Ectodermal cell (in vitro differentiated cells): ENCODE measurements at regions not wholly inside any gene's neighbourhood (a gene's known extent, or its start where the extent isn't known, plus 50 kb on each side); places are given as distances from the start of the nearest gene placed in this dataset.
"Not testable (repeated sequence)": the region's sequence is repeated elsewhere in the genome, so short reads cannot be mapped to it uniquely, and the experiment has no call there.

ENCODE experiments used
- H3K27ac ChIP-seq: 2 replicates; pipeline ENCODE4 v1.7.0; 2013; ENCODE audit warnings: mild to moderate bottlenecking, low read depth, low read length; ENCODE audit not compliant: insufficient read depth, poor library complexity, severe bottlenecking
- H3K27me3 ChIP-seq: 2 replicates; pipeline ENCODE4 v1.7.0; 2013; ENCODE audit warnings: mild to moderate bottlenecking, low read length; ENCODE audit not compliant: insufficient read depth, control insufficient read depth, poor library complexity, severe bottlenecking
- H3K36me3 ChIP-seq: one replicate; pipeline ENCODE4 v1.7.0; 2013; ENCODE audit warnings: low read length; ENCODE audit not compliant: control insufficient read depth, insufficient read depth
- H3K4me1 ChIP-seq: one replicate; pipeline ENCODE4 v1.7.0; 2013; ENCODE audit warnings: low read length; ENCODE audit not compliant: control insufficient read depth, insufficient read depth
- H3K4me3 ChIP-seq: 2 replicates; pipeline ENCODE4 v1.7.0; 2013; ENCODE audit warnings: low read depth, low read length, control low read depth; ENCODE audit not compliant: insufficient read depth
- H3K9me3 ChIP-seq: 2 replicates; pipeline ENCODE4 v1.7.0; 2013; ENCODE audit warnings: mild to moderate bottlenecking, low read length, moderate library complexity; ENCODE audit not compliant: control insufficient read depth
- WGBS, 2 experiments: methylation state at CpG; one replicate each; pipeline ENCODE4 v1.1.7; 2013; ENCODE audit warnings: missing lambda C conversion rate in 2 of 2; 5-methylcytosine and 5-hydroxymethylcytosine counted together

DNA sequence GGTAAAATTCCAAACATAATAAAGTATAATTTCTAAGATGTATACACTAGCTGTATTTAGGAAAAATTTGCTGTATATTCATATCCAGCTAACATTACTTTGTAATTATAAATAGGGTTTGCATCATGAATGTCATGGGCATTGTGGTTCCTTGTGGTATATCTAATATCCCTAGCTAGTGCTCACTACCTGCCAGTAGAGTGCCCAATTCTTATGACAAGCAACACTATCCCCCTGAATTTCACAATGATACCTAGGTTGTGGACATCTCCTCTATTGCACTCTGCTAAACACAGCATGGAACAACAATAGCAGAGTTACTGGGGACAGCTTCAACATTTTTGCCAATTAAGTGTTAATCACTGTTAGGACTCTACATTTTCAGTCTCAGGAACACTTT, 1656.5 kb downstream of the EFNA5 start:
- Histone ChIP-seq H3K4me3 (no peak overlapping the region), H3K27me3 (no peaks in the 10 kb centered on the region), H3K27ac (no peak overlapping the region), H3K9me3 (no peaks in the 10 kb centered on the region), H3K4me1 (no peaks in the 10 kb centered on the region), H3K36me3 (no peaks in the 10 kb centered on the region)

DNA sequence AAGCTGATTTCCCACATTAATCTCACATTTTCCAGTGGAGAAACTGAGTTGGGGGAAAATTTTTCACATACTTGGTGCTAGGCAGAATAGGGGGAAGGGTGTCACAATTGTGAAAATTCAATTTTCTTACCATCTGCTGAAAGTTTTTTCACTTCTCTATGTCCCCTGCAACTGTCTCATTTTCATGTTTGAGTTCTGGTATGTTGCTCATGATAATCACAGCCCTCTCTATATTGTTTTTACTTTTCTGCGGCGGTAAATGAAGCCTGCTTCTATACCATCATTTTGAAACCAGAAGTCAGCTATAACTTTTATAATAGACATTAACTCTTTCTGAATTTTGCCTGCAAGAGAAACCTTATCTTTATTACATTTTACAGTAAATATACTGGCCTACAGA, 1664.5 kb downstream of the EFNA5 start:
- 98 to 100% methylated on average over 2 of the region's 2 CpGs for WGBS, 2 experiments
- Histone ChIP-seq H3K4me3 (no peak overlapping the region), H3K27me3 (no peaks in the 10 kb centered on the region), H3K4me1 (no peaks in the 10 kb centered on the region), H3K36me3 (no peaks in the 10 kb centered on the region), H3K27ac (no peak overlapping the region), H3K9me3 (no peaks in the 10 kb centered on the region)

DNA sequence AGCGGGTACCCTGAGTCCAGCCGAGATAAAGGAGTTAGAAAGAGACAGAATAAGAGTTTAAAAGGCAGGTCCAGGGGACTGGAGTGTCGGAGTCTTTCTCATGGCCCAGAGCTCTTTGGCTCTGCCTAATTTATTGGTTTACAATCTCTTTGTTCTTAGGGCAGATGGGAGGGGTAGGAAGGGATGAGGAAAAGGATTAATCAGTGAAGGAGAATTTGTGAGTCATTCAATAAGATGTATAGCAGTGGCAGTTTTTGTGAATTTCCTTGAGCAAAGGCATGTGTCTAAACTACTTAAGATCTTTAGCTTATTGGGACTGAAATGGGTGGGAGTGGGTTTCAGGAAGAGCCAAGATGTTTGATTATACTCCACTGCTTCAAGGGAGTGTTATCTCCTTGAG, 1671.7 kb downstream of the EFNA5 start:
- H3K9me3 ChIP-seq, H3K36me3 ChIP-seq, H3K27me3 ChIP-seq, H3K4me1 ChIP-seq, H3K4me3 ChIP-seq, H3K27ac ChIP-seq: not testable (repeated sequence)
- 87 to 90% methylated on average over 3 of the region's 3 CpGs for WGBS, 2 experiments

DNA sequence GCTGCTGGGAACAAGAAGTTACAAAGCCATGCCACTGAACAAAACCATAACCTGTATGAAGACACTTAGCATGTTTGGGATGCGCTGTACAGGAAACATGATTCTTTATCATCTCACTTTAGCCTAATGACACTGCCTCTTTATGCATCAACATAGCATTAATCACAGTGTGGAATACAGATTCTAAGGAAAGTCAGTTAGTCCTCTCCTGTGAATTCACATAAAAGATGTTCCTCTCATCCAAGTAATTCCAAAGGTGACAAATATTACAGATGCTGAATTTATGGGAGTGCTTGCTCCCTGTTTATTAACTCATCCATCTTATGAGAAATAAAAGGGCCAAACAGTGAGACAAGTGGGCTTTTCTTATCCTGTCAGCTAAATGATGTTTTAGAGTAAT, 1677.7 kb downstream of the EFNA5 start:
- Histone ChIP-seq H3K4me3 (no peak overlapping the region), H3K27me3 (no peaks in the 10 kb centered on the region), H3K9me3 (no peaks in the 10 kb centered on the region), H3K27ac (no peak overlapping the region), H3K36me3 (no peaks in the 10 kb centered on the region), H3K4me1 (no peaks in the 10 kb centered on the region)
- 97 to 100% methylated on average over 1 of the region's 1 CpG for WGBS, 2 experiments

DNA sequence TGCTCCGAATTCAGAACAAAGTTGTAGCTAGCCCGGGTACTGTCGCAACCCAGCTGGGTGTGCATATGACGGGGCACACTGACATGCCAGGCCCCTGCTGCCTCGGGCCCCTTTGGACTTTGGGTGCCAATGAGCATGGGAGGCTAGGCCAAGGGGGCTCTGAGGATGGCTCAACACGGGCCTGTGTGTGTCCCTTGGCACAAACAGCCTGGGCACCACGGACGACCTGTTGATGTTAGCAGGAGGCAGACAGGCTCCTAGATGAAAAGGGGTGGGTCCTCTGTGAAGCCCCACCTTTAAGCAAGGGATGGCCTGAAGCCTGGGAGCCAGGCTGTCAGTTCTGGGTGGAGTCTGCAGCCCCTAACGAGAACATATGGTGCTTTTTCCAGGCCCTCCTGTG, 1688.2 kb downstream of the EFNA5 start:
- Histone ChIP-seq H3K27ac (no peak overlapping the region), H3K36me3 (no peaks in the 10 kb centered on the region), H3K9me3 (no peaks in the 10 kb centered on the region), H3K4me1 (no peaks in the 10 kb centered on the region), H3K4me3 (no peak overlapping the region), H3K27me3 (no peaks in the 10 kb centered on the region)
- 95 to 96% methylated on average over 9 of the region's 9 CpGs for WGBS, 2 experiments

DNA sequence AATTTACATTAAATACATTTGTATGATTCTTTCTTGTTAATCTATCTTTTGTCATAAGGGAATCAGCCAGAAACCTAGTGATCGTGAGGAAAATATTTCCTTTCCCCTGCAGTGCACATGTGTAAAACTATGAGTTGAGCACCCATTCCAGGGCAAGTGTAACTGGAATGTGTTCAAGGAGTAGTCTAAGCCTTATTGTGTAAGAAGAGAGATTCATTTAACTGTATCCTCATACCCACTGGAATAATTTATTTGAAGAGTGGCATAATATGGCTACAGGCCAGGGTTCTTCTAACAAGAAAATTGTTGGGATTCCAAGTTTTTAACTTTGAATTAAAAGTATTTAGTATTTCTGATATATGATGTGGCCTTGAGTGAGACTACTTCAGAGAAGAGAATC, 1692.7 kb downstream of the EFNA5 start:
- H3K9me3 ChIP-seq: no peaks in the 10 kb centered on the region
- no peak overlapping the region for H3K4me3 ChIP-seq
- 80 to 100% methylated on average over 1 of the region's 1 CpG for WGBS, 2 experiments
- H3K27me3 ChIP-seq: no peaks in the 10 kb centered on the region
- H3K27ac ChIP-seq: no peak overlapping the region
- H3K36me3 ChIP-seq: no peaks in the 10 kb centered on the region
- H3K4me1 ChIP-seq: no peaks in the 10 kb centered on the region

DNA sequence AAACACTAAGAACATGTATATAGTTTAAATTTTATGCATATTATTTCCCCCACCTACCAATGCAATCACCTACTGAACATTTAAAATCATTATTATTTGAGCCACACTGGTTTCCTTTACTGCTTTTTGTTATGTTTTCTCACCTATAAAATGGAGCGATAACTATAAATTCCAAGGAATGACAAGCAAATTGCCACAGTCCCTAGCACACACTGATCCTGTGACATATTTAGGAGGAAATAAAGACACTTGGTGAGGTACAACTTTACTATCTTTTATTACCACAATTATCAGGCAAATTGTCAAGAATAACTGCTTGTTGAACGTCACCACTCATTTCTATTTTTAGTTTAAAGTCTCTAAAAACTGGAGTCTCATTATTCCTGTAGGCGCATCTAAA, 1693.6 kb downstream of the EFNA5 start:
- 93 to 97% methylated on average over 3 of the region's 3 CpGs for WGBS, 2 experiments
- H3K27ac ChIP-seq: no peak overlapping the region
- H3K36me3 ChIP-seq: no peaks in the 10 kb centered on the region
- H3K9me3 ChIP-seq: no peaks in the 10 kb centered on the region
- no peaks in the 10 kb centered on the region for H3K4me1 ChIP-seq
- no peaks in the 10 kb centered on the region for H3K27me3 ChIP-seq
- H3K4me3 ChIP-seq: no peak overlapping the region

DNA sequence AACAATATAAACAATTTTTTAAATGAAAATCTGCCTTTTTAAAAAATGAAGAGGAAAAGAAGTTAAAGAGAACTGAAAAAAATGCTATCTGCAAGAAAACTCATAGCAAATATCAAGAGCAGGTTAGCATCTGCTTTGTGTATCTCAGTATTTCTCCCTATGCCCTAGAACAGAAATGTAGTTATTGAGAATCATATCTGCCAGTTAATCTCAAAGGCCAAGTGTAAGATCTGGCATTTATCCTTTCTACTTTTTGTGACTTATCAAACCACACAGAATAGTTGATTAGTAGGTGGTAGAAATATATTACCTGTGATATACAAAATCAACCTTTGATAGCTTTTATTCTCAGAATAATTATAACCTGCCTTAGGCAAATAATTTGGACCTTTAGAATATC, 1699.8 kb downstream of the EFNA5 start:
- Histone ChIP-seq H3K27ac (no peak overlapping the region), H3K9me3 (no peaks in the 10 kb centered on the region), H3K4me3 (no peak overlapping the region), H3K4me1 (no peaks in the 10 kb centered on the region), H3K36me3 (no peaks in the 10 kb centered on the region), H3K27me3 (no peaks in the 10 kb centered on the region)

DNA sequence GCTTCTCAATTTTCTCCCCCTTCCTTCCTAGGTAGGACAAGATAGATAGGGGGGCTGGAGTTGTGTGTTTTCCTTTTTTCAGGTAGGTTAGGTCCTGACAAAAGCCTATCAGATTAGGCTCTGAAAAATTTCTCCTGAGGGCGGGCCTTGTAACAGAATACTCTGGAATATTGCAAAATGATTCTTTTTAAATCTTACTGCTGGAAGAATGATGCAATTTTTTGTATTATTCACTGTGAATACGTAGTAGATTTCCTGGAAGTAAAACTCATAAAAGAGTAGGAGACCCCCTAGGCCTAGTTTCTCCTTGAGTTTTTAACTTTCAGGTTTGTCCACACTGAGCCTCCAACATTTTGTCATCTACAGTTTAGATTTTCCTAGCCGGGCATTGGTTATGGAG, 1701.8 kb downstream of the EFNA5 start:
- H3K27me3 ChIP-seq: no peaks in the 10 kb centered on the region
- H3K4me3 ChIP-seq: no peak overlapping the region
- no peaks in the 10 kb centered on the region for H3K4me1 ChIP-seq
- H3K36me3 ChIP-seq: no peaks in the 10 kb centered on the region
- H3K9me3 ChIP-seq: no peaks in the 10 kb centered on the region
- WGBS, 2 experiments: 91 to 96% methylated on average over 3 of the region's 3 CpGs
- H3K27ac ChIP-seq: no peak overlapping the region

DNA sequence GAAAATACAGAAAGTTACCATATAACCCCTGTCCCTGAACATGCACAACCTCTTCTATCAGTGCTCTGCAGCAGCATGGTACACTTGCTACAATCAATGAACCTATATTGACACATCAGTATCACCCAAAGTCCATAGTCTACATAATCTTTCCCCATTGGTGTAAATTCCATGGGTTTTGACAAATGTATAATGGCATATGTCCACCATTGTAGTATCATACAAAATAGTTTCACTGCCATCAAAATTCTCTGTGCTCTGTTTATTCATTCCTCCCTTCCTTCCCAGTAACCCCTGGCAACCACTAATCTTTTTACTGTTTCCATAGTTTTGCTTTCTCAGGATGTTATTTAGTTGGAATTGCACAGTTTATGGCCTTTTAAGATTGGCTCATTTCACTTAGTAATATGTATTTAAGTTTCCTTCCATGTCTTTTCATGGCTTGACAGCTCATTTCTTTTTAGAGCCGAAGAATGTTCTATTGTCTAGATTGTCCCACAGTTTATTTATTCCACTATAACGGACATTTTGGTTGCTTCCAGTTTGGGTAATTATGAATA, 1707.0 kb downstream of the EFNA5 start:
- Histone ChIP-seq H3K4me1 (no peaks in the 10 kb centered on the region), H3K9me3 (no peaks in the 10 kb centered on the region), H3K27me3 (no peaks in the 10 kb centered on the region), H3K27ac (no peak overlapping the region), H3K36me3 (no peaks in the 10 kb centered on the region), H3K4me3 (no peak overlapping the region)
- whole genome bisulfite sequencing, 2 experiments: 95 to 100% methylated on average over 1 to 2 of the region's 2 CpGs

DNA sequence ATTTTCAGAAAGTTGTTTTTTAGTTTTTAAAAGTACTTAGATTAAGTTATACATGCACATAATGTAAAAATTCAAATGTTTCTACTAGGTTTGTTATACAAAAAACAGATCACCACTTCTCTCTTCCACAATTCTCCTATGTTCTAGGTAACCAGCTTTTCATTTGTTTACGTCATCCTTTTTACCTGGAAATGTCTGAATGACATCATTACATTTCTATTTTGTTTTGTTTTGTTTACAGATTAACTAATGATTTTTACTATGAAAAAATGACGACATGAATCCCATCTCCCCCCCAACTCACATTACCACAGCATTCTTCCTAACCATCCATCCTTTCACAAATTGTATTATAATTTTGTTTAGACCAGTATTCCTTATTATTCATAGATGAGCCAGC, 1709.2 kb downstream of the EFNA5 start:
- Histone ChIP-seq H3K27me3 (no peaks in the 10 kb centered on the region), H3K4me1 (no peaks in the 10 kb centered on the region)
- WGBS, 2 experiments: 80 to 100% methylated on average over 1 of the region's 2 CpGs

More for the DNA sequence above, 1709.2 kb downstream of the EFNA5 start:
- H3K4me3 ChIP-seq: no peak overlapping the region
- H3K9me3 ChIP-seq: no peaks in the 10 kb centered on the region
- no peaks in the 10 kb centered on the region for H3K36me3 ChIP-seq
- no peak overlapping the region for H3K27ac ChIP-seq
